ENCODE measurements at regions not wholly inside any gene's neighbourhood (a gene's known extent, or its start where the extent isn't known, plus 50 kb on each side); places are given as distances from the start of the nearest gene placed in this dataset.

DNA sequence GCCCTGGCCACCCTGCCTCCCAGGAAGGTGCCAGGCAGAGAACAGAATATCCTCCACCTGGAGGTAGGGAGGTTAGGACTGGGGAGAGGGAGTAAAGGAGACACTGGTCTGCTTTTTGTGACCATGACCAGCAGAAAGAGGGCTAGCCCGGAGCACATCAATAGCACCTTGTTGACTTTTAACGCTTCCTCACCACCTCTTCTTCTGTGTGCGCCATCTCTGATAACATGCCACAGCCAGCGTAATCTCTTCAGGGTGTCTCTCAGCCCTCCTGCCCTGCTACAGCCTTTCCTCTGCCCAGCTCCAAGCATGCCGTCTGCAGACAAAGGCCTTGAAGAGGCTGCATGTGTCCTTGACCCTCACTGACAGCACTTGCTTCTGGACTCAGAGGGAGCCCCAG lies 50.9 kb upstream of the GJA5 start:
- no peaks in the 10 kb centered on the region for H3K9me3 Mint-ChIP-seq
- no peaks in the 10 kb centered on the region for H3K36me3 Mint-ChIP-seq (ENCODE audit: low read depth)
- peaks cover 5% of the 10 kb centered on the region for H3K4me1 Mint-ChIP-seq (ENCODE audit: low read depth)
- H3K27me3 Mint-ChIP-seq, result no peaks in the 10 kb centered on the region
- no peak overlapping the region for H3K27ac Mint-ChIP-seq
- H3K4me3 Mint-ChIP-seq, result no peak overlapping the region

DNA sequence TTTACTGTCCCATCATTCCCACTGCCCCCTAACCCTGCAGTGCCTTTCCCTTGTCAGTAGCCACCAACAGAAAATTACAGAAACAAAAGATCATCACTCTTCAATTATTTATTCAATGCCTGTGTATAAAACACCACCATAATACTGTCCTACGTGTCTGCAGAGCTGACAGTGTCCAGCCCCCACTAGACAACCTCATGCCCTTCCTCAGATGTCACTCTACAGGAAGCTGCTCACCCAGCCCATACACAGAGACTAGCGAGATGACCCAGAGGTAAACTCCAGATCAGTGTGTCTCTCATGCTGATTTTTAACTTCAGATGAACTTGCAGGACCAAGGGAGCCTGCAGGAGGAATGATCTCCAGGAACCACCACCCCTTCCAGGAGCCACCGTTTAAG lies 51.3 kb upstream of the GJA5 start:
- no peaks in the 10 kb centered on the region for H3K36me3 Mint-ChIP-seq (ENCODE audit: low read depth)
- no peak overlapping the region for H3K4me3 Mint-ChIP-seq
- no peaks in the 10 kb centered on the region for H3K27me3 Mint-ChIP-seq
- H3K27ac Mint-ChIP-seq, result no peak overlapping the region
- peaks cover 5% of the 10 kb centered on the region for H3K4me1 Mint-ChIP-seq (ENCODE audit: low read depth)
- H3K9me3 Mint-ChIP-seq, result no peaks in the 10 kb centered on the region

DNA sequence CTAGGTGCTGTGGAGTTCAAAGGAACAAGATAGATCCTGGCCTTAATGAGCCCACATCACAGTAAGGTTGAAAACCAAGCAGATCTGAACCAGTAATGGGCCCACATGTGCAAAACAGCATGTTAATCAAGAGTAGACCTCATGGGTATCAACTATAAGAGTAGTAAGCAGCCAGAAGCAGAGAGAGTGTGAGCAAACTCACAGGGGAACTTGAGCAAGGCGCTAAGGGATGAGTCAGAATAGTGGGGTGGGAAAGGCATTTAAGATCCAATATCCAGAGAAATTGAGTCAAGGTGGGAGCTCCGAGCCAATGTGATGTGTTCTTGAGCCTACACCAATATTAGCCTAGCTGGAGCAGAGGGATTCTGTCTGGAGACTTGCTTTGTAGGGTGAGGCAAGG lies 52.4 kb upstream of the GJA5 start:
- Mint-ChIP-seq H3K36me3 (ENCODE audit: low read depth) (no peaks in the 10 kb centered on the region), H3K4me1 (ENCODE audit: low read depth) (peaks cover 5% of the 10 kb centered on the region), H3K4me3 (no peak overlapping the region), H3K27ac (no peak overlapping the region), H3K27me3 (no peaks in the 10 kb centered on the region), H3K9me3 (no peaks in the 10 kb centered on the region)

DNA sequence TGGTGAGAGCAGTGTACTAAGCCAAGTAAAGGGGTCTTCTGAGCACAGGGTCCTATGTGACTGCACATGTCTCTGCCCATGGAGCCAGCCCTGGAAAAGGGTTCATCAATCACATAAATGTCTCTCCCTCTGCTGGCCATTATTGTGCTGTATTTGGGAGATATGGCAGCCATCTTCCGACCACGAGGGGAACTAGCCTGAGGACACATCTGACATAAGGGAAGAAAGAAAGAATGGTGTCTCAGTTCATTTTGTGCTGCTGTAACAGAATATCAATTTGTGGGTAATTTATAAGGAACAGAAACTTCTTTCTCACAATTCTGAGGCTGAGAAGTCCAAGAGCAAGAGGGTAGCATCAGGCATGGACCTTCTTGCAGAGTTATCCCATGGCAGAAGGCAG lies 55.1 kb upstream of the GJA5 start:
- H3K36me3 Mint-ChIP-seq (ENCODE audit: low read depth), result no peaks in the 10 kb centered on the region
- no peaks in the 10 kb centered on the region for H3K9me3 Mint-ChIP-seq
- H3K27ac Mint-ChIP-seq, result no peak overlapping the region
- H3K4me1 Mint-ChIP-seq (ENCODE audit: low read depth), result peaks cover 5% of the 10 kb centered on the region
- no peaks in the 10 kb centered on the region for H3K27me3 Mint-ChIP-seq
- H3K4me3 Mint-ChIP-seq, result no peak overlapping the region

DNA sequence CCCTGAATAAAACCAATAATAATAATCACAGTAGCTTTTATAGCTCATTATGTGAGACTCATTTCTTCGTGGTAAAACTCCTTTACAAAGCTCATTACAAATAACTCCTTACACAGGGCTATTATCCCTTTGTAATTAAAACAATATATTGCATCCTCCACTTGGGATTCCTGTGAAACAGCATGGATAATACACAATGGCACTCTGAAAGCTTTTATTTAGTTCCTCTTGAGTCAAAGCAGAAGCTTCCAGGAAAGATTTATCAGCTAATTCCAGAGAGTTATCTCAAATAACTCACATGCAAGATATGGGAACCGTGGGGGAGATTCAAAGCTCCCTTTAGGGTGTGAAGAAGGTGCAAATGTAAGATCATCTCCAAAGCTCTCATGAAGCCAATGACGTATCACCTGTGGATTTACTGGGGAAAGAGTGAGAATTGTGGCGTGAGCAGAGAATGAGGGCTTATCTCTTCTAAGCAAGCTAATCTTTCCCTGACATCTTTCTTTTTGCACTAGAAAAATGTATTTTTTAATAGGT lies 60.4 kb upstream of the GJA5 start:
- Mint-ChIP-seq H3K27ac (no peak overlapping the region), H3K36me3 (ENCODE audit: low read depth) (no peaks in the 10 kb centered on the region), H3K4me3 (no peak overlapping the region), H3K9me3 (no peaks in the 10 kb centered on the region), H3K27me3 (no peaks in the 10 kb centered on the region), H3K4me1 (ENCODE audit: low read depth) (no peaks in the 10 kb centered on the region)

DNA sequence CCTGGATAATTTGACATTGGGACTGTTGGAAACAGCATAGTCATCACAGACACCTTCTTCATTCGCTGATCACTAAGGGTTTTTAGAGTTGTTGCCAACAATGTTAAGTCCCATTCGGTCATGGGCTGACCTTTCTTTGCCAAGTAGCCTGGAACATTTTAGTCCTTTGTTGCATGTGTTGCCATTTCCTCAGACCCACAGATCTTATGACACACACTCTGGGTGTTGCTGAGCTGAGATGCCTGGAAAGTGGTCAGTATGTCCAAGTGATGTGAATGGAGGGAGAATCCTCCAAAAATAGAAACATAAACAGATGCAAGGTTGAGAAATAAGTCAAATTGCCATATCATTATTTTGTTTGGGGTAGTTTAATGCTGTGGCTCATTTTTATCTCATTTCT lies 61.5 kb upstream of the GJA5 start:
- no peak overlapping the region for H3K27ac Mint-ChIP-seq
- no peaks in the 10 kb centered on the region for H3K4me1 Mint-ChIP-seq (ENCODE audit: low read depth)
- H3K27me3 Mint-ChIP-seq, result no peaks in the 10 kb centered on the region
- H3K9me3 Mint-ChIP-seq, result no peaks in the 10 kb centered on the region
- H3K4me3 Mint-ChIP-seq, result no peak overlapping the region
- no peaks in the 10 kb centered on the region for H3K36me3 Mint-ChIP-seq (ENCODE audit: low read depth)

DNA sequence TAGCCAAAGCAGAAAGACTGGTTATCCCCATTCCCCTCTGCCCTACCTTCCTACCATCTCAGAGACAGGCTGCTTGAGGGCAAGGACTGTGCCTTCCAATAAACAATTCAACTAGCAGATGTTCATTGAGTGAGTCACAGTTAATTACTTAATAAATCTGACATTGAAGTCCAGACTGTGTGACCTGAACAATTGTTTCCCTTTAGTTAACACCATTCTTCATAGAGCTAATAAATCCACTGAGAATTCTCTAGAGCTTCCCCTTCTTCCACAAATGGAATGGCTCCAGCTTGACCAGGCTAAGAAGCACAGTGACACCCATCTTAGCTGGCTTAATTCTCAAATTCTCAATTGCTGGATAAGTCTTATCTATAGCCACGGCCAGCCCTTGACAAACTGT lies 61.9 kb upstream of the GJA5 start:
- no peaks in the 10 kb centered on the region for H3K9me3 Mint-ChIP-seq
- no peaks in the 10 kb centered on the region for H3K36me3 Mint-ChIP-seq (ENCODE audit: low read depth)
- H3K27ac Mint-ChIP-seq, result no peak overlapping the region
- H3K4me1 Mint-ChIP-seq (ENCODE audit: low read depth), result no peaks in the 10 kb centered on the region
- H3K27me3 Mint-ChIP-seq, result no peaks in the 10 kb centered on the region
- no peak overlapping the region for H3K4me3 Mint-ChIP-seq

DNA sequence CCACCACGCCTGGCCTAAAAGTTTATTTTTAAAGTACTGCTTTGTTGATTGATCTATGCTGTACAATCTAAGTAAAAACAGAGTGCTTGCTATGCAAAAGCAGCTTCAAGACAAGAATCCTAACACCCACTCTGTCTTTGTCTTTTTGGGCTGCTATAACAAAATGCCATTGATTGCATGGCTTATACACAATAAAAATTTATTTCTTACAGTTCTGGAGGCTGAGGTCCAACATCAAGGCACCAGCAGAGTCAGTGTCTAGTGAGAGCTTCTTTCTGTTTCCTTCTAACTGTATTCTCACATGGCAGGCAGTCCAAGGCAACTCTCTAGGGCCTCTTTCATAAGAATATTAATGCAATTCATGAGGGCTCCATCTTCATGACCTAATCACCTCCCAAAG lies 63.6 kb upstream of the GJA5 start:
- H3K4me3 Mint-ChIP-seq, result no peak overlapping the region
- no peak overlapping the region for H3K27ac Mint-ChIP-seq
- H3K36me3 Mint-ChIP-seq (ENCODE audit: low read depth), result no peaks in the 10 kb centered on the region
- H3K27me3 Mint-ChIP-seq, result no peaks in the 10 kb centered on the region
- no peaks in the 10 kb centered on the region for H3K9me3 Mint-ChIP-seq
- H3K4me1 Mint-ChIP-seq (ENCODE audit: low read depth), result no peaks in the 10 kb centered on the region

DNA sequence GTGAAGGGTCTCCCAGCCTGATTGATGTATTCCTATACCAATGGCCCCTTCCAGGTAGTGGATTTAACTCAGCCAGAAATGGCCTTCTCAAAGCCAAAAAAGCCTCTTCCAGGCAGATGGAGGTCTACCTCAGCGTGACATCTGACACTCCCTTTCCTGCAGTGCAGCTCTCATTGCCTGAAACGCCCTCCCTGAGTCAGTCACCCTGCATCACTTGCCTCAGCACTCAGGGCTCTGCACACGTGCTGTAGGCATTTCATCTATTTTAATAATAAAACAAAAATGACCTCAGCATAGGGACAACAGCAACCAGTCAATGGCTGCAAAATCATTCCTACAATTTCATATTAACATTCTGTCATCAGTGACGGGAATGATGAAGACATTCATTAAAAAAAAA lies 64.4 kb upstream of the GJA5 start:
- H3K4me1 Mint-ChIP-seq (ENCODE audit: low read depth), result no peaks in the 10 kb centered on the region
- H3K27me3 Mint-ChIP-seq, result no peaks in the 10 kb centered on the region
- H3K27ac Mint-ChIP-seq, result no peak overlapping the region
- H3K9me3 Mint-ChIP-seq, result no peaks in the 10 kb centered on the region
- H3K4me3 Mint-ChIP-seq, result no peak overlapping the region
- no peaks in the 10 kb centered on the region for H3K36me3 Mint-ChIP-seq (ENCODE audit: low read depth)

DNA sequence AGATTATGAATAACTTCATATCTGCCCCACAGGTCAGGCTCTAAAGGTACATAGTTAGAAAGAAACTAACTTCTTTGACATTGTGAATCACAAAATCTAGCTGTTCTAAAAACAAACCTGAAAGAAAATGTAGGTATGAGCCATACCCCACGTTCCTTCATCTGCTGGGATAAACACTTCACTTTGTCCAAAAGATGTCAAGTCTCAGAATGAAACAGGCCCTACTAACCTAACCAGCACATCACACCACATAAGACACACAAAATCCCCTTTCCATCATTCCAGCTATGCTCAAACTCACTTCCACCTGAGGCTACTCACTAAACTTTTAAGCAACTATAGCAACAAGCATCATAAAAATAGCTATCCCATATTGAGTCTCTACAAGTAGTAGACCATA lies 65.2 kb upstream of the GJA5 start:
- Mint-ChIP-seq H3K27me3 (no peaks in the 10 kb centered on the region), H3K9me3 (no peaks in the 10 kb centered on the region), H3K36me3 (ENCODE audit: low read depth) (no peaks in the 10 kb centered on the region), H3K4me1 (ENCODE audit: low read depth) (no peaks in the 10 kb centered on the region), H3K27ac (no peak overlapping the region), H3K4me3 (no peak overlapping the region)

DNA sequence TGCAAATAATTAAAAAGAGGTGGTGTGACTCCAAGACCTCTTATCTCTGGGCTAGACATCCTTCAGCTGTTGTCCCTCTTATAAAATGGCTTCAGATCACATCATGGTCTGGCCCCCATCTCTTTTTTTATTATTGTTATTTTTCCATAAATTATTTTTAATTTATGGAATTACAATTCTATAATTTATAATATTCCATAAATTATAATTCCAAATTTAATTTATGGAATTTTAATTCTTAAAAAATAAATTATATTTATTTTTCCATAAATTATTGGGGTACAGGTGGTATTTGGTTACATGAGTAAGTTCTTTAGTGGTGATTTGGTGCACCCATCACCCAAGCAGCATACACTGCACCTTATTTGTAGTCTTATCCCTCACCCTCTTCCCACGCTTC lies 65.9 kb upstream of the GJA5 start:
- H3K9me3 Mint-ChIP-seq, result no peaks in the 10 kb centered on the region
- no peaks in the 10 kb centered on the region for H3K4me1 Mint-ChIP-seq (ENCODE audit: low read depth)
- no peak overlapping the region for H3K4me3 Mint-ChIP-seq
- no peaks in the 10 kb centered on the region for H3K27me3 Mint-ChIP-seq
- H3K36me3 Mint-ChIP-seq (ENCODE audit: low read depth), result no peaks in the 10 kb centered on the region
- H3K27ac Mint-ChIP-seq, result no peak overlapping the region

DNA sequence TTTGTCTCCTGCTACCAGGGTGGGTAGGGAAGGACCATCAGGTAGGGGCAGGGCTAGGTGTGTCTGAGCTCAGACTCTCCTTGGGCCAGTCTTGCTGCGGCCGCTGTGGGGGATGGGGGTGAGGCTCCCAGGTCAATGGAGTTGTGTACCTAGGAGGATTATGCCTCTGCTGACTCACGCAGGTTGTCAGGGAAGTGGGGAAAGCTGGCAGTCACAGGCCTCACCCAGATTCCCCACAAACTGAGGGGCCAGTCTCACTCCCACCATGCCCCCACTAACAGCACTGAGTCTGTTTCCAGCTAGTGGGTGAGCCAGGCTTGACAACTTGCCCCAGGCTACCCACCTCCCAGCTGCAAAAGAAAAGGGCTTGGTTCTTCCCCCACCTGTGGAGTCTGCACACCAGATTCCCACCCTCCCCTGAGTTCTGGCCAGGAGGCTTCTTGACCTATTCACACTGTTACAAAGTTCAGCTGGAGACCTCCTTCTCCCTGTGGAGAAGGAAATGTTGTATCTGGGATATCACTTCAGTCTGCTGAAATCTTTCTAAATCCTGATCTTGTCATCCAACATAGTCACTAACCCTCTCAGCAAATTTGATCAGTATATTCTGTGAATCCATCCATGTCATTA lies 69.2 kb upstream of the GJA8 start:
- peaks cover 4% of the 10 kb centered on the region for H3K4me1 Mint-ChIP-seq (ENCODE audit: low read depth)
- H3K4me3 Mint-ChIP-seq, result no peak overlapping the region
- no peak overlapping the region for H3K27ac Mint-ChIP-seq
- no peaks in the 10 kb centered on the region for H3K9me3 Mint-ChIP-seq
- peaks cover 12% of the 10 kb centered on the region for H3K27me3 Mint-ChIP-seq
- no peaks in the 10 kb centered on the region for H3K36me3 Mint-ChIP-seq (ENCODE audit: low read depth)

DNA sequence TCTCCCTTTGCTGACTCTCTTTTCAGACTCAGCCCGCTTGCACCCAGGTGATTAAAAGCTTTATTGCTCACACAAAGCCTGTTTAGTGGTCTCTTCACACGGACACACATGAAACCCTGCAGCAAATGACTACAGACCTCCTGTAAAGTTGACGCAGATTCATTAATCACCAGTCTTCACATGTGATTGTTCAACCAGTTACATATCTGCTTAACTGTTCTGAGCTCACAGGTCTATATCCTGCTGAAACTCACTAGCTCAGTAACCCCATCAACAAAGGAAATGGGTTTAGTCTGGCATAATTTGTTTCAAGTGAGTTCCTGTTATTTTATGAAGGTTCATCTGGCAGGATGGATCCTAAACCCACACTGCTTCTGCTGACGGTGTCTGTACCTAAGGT lies 68.4 kb upstream of the GJA8 start:
- Mint-ChIP-seq H3K27me3 (peaks cover 12% of the 10 kb centered on the region), H3K4me3 (no peak overlapping the region), H3K36me3 (ENCODE audit: low read depth) (no peaks in the 10 kb centered on the region)

DNA sequence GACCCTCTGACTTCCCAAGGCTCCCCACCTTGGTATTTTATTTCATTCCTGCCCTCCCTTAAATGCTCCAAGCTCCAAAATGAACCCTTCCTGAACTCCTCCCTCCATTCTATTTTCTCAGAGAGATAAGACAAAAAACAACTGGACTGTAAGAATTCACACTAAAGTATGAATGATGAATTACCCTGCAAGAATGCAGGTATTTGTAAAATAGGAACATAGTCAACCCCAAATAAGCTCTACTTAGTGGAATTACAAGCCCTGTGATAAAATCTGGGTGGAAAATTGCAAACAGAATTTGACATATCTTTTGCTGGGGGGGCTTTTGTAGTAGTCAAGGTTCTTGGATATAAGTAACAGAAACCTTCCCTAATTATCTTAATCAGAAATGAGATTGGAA lies 67.8 kb upstream of the GJA8 start:
- no peaks in the 10 kb centered on the region for H3K36me3 Mint-ChIP-seq (ENCODE audit: low read depth)

More for the DNA sequence above, 68.4 kb upstream of the GJA8 start:
- Mint-ChIP-seq H3K27ac (no peak overlapping the region), H3K9me3 (no peaks in the 10 kb centered on the region), H3K4me1 (ENCODE audit: low read depth) (peaks cover 4% of the 10 kb centered on the region)

DNA sequence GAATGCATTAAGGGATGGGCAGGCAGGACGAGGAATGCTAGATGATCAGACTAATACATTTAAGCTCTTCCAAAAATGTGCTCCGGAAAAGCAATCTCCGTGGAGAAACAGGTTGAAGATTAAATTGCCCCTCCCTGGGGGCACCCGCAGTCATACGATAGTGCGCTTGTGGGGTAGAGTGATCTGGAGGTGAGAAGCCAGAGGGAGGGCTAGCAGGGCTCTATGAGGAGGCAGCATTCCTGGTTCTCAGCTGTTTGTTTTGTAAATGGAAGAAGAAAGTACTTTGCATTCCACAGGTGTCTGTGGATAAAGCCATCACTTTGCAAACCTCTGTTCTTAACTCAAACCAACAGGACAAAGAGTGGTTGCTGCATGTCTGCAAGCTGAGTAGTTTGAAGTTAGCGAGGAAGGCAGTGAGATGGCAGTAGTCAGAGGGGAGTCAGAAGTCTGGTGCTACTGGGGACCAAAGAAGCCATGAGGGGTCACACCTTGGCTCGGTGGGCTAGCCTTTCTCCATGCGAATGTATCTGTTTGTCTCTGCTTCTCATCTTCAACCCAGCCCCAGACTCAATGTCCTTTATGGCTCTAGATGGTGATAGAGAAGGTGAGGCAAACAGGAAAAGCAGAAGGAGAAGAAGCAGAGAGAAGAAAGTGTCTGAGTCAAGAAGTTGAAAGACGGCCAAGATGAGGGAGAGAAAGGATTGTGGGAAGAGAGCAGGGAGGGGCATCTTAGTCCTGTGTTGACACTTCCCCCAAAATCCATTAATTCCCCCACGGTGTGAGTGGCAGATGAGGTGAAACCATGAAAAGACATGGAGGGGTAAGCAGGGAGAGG lies 65.2 kb upstream of the GJA8 start:
- Mint-ChIP-seq H3K27ac (no peak overlapping the region), H3K4me1 (ENCODE audit: low read depth) (peaks cover 4% of the 10 kb centered on the region), H3K4me3 (no peak overlapping the region), H3K36me3 (ENCODE audit: low read depth) (no peaks in the 10 kb centered on the region), H3K27me3 (peaks cover 12% of the 10 kb centered on the region), H3K9me3 (no peaks in the 10 kb centered on the region)

More for the DNA sequence above, 67.8 kb upstream of the GJA8 start:
- H3K4me1 Mint-ChIP-seq (ENCODE audit: low read depth), result peaks cover 4% of the 10 kb centered on the region
- no peak overlapping the region for H3K4me3 Mint-ChIP-seq
- H3K9me3 Mint-ChIP-seq, result no peaks in the 10 kb centered on the region
- H3K27ac Mint-ChIP-seq, result peak overlapping the region; percentile 34
- H3K27me3 Mint-ChIP-seq, result peaks cover 12% of the 10 kb centered on the region

DNA sequence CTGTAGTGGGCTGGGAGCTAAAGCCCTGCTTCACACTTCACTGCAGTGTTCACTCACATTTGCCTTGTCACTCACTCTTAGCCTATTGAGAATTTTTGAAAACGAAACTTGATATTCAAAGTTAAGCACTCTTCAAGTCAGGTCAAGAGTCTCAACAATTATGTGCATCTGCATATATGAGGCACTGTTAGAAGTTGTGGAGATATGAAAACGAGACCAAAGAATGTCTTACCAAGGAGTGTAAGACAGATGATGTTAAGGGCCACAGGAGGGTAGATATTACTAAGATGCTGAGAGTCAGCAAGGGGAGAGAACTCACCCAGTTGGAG lies 64.7 kb upstream of the GJA8 start:
- H3K27ac Mint-ChIP-seq, result no peak overlapping the region
- H3K4me3 Mint-ChIP-seq, result no peak overlapping the region
- no peaks in the 10 kb centered on the region for H3K36me3 Mint-ChIP-seq (ENCODE audit: low read depth)
- H3K4me1 Mint-ChIP-seq (ENCODE audit: low read depth), result peaks cover 4% of the 10 kb centered on the region
- H3K9me3 Mint-ChIP-seq, result no peaks in the 10 kb centered on the region
- H3K27me3 Mint-ChIP-seq, result peaks cover 12% of the 10 kb centered on the region
